H1 (cell line): ENCODE measurements at regions not wholly inside any gene's neighbourhood (a gene's known extent, or its start where the extent isn't known, plus 50 kb on each side); places are given as distances from the start of the nearest gene placed in this dataset.

Source experiments
- BRCA1 ChIP-seq: IDR thresholded peaks from 2 replicates; pipeline ENCODE4 v1.6.1; 2012; ENCODE audit warnings: low read depth, low read length, improper control_type of control experiment
- CTCF ChIP-seq, 3 experiments: IDR thresholded peaks; 1 replicate in 2 of 3; 2 replicates in 1 of 3; pipeline versions ENCODE4 v1.5.1 to v1.6.1; 2011; ENCODE audit warnings: low read length in 3 of 3, mild to moderate bottlenecking in 3 of 3, inconsistent platforms in 2 of 3, low read depth in 1 of 3, moderate library complexity in 1 of 3; ENCODE audit not compliant: insufficient read depth in 1 of 3; ENCODE audit errors: control extremely low read depth in 1 of 3
- EP300 ChIP-seq, 2 experiments: IDR thresholded peaks; 1 replicate in 1 of 2; 2 replicates in 1 of 2; pipeline ENCODE4 v1.6.1; 2011 to 2012; ENCODE audit warnings: low read depth in 2 of 2, low read length in 2 of 2, mild to moderate bottlenecking in 2 of 2, borderline replicate concordance in 1 of 2, inconsistent platforms in 1 of 2, moderate library complexity in 1 of 2
- EZH2 ChIP-seq: fragments of 200-600 bp; sonication (generic); IDR thresholded peaks from 2 replicates; pipeline ENCODE4 v1.7.1; 2012; ENCODE audit warnings: low read depth, mild to moderate bottlenecking, moderate library complexity, low read length, inconsistent platforms; ENCODE audit not compliant: severe bottlenecking
- HDAC2 ChIP-seq, 2 experiments: fragments of 300-600 bp in 1 of 2; sonication (generic) in 1 of 2; IDR thresholded peaks; 2 replicates each; pipeline ENCODE4 v1.6.1; 2011 to 2012; ENCODE audit warnings: low read depth in 2 of 2, low read length in 2 of 2, mild to moderate bottlenecking in 2 of 2, moderate library complexity in 2 of 2, borderline replicate concordance in 1 of 2, inconsistent platforms in 1 of 2
- JUND ChIP-seq: IDR thresholded peaks from 2 replicates; pipeline ENCODE4 v1.6.1; 2011; ENCODE audit warnings: mild to moderate bottlenecking, improper control_type of control experiment, low read length
- KDM1A ChIP-seq: fragments of 200-600, 300-600 bp; sonication (generic); IDR thresholded peaks from 2 replicates; pipeline ENCODE4 v1.7.1; 2016; ENCODE audit warnings: mild to moderate bottlenecking, low read length, borderline replicate concordance
- POLR2A ChIP-seq, 2 experiments: IDR thresholded peaks; 1 replicate in 1 of 2; 2 replicates in 1 of 2; pipeline ENCODE4 v1.6.1; 2011; ENCODE audit warnings: low read depth in 2 of 2, low read length in 2 of 2, mild to moderate bottlenecking in 2 of 2; ENCODE audit errors: control extremely low read depth in 1 of 2
- POU5F1 ChIP-seq: IDR thresholded peaks from 2 replicates; pipeline ENCODE4 v1.6.1; 2011; ENCODE audit warnings: low read depth, mild to moderate bottlenecking, low read length, moderate library complexity
- RBBP5 ChIP-seq: IDR thresholded peaks from 2 replicates; pipeline ENCODE4 v1.7.1; 2012; ENCODE audit warnings: low read depth, mild to moderate bottlenecking, inconsistent platforms, low read length, moderate library complexity, borderline replicate concordance
- TF ChIP-seq, protein P1 (sequence below): IDR thresholded peaks from 2 replicates; pipeline ENCODE4 v1.6.1; 2011; ENCODE audit warnings: low read length, improper control_type of control experiment

GRCh38 chr12:58980768-58981167 lies 60.5 kb upstream of the LRIG3 start:
- TF ChIP-seq POLR2A (IDR thresholded peaks at IDR 0.05; ENCODE audit: control extremely low read depth in 1 of 2, low read depth in 2 of 2, low read length in 2 of 2): no peak
- TF ChIP-seq CTCF (IDR thresholded peaks at IDR 0.05; ENCODE audit: control extremely low read depth in 1 of 3, insufficient read depth in 1 of 3, low read depth in 1 of 3, low read length in 3 of 3): no peak
- no peak for TF ChIP-seq BRCA1
- TF ChIP-seq RBBP5: no peak
- no peak for TF ChIP-seq EP300 (IDR thresholded peaks at IDR 0.05; ENCODE audit: borderline replicate concordance in 1 of 2, low read depth in 2 of 2, low read length in 2 of 2)
- no peak for TF ChIP-seq POU5F1
- TF ChIP-seq HDAC2 (IDR thresholded peaks at IDR 0.05; ENCODE audit: borderline replicate concordance in 1 of 2, low read depth in 2 of 2, low read length in 2 of 2): no peak
- TF ChIP-seq KDM1A: no peak
- no peak for TF ChIP-seq JUND
- TF ChIP-seq, protein P1, sequence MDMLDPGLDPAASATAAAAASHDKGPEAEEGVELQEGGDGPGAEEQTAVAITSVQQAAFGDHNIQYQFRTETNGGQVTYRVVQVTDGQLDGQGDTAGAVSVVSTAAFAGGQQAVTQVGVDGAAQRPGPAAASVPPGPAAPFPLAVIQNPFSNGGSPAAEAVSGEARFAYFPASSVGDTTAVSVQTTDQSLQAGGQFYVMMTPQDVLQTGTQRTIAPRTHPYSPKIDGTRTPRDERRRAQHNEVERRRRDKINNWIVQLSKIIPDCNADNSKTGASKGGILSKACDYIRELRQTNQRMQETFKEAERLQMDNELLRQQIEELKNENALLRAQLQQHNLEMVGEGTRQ: no peak
- no peak for TF ChIP-seq EZH2
